Esophagus squamous epithelium (tissue), 5 donors: ENCODE measurements at regions not wholly inside any gene's neighbourhood (a gene's known extent, or its start where the extent isn't known, plus 50 kb on each side); places are given as distances from the start of the nearest gene placed in this dataset.
"Not testable (repeated sequence)": the region's sequence is repeated elsewhere in the genome, so short reads cannot be mapped to it uniquely, and the experiment has no call there.

ENCODE experiments used
- DNase-seq: peaks from one replicate; lab custom pipeline; 2025; lab: John Stamatoyannopoulos, UW
- H3K27ac ChIP-seq, 4 donors: fragments of 200-600 bp; sonication (generic); one replicate each; pipeline ENCODE4 v1.5.1; 2016 to 2019; ENCODE audit warnings: mild to moderate bottlenecking in 1 of 4
- H3K27me3 ChIP-seq, 4 donors: fragments of 200-600 bp; sonication (generic); 1 replicate in 3 of 4; 2 replicates in 1 of 4; pipeline versions ENCODE4 v1.5.1 to v1.6.0; 2017 to 2021; ENCODE audit warnings: antibody characterized with exemption in 1 of 4
- H3K36me3 ChIP-seq, 3 donors: fragments of 200-600 bp; sonication (generic); one replicate each; pipeline ENCODE4 v1.5.1; 2016 to 2019
- H3K4me1 ChIP-seq, 3 donors: fragments of 200-600 bp; sonication (generic); one replicate each; pipeline ENCODE4 v1.5.1; 2017 to 2019
- H3K4me3 ChIP-seq, 4 donors: fragments of 200-600 bp; sonication (generic); 1 replicate in 3 of 4; 2 replicates in 1 of 4; pipeline ENCODE4 v1.5.1; 2016 to 2019; ENCODE audit warnings: mild to moderate bottlenecking in 2 of 4, moderate library complexity in 1 of 4
- H3K9me3 ChIP-seq, 3 donors: fragments of 200-600 bp; sonication (generic); one replicate each; pipeline ENCODE4 v1.5.1; 2016 to 2019
- CTCF ChIP-seq, 6 experiments: fragments of 450-650 bp in 4 of 6; fragments of 200-600 bp in 2 of 6; sonication (generic) in 2 of 6; IDR thresholded peaks; one replicate each; pipeline ENCODE4 v1.5.1; 2016 to 2019; ENCODE audit warnings: antibody characterized with exemption in 6 of 6, mild to moderate bottlenecking in 4 of 6, moderate library complexity in 4 of 6
- POLR2A ChIP-seq, 4 donors: fragments of 450-650 bp; IDR thresholded peaks; one replicate each; pipeline ENCODE4 v1.6.1; 2017; ENCODE audit warnings: antibody characterized with exemption in 4 of 4, mild to moderate bottlenecking in 4 of 4, moderate library complexity in 3 of 4
- WGBS, 2 donors: methylation state at CpG; one replicate each; pipeline ENCODE4 v1.1.5; 2018; 5-methylcytosine and 5-hydroxymethylcytosine counted together
- intact Hi-C: fragments of 100-400 bp; cut with DNase I; formaldehyde crosslinking; loops from one replicate; pipeline ENCODE4 v1.15.0; 2022
- donor health status: DM: yes; HTN: yes; CAD: no.

DNA sequence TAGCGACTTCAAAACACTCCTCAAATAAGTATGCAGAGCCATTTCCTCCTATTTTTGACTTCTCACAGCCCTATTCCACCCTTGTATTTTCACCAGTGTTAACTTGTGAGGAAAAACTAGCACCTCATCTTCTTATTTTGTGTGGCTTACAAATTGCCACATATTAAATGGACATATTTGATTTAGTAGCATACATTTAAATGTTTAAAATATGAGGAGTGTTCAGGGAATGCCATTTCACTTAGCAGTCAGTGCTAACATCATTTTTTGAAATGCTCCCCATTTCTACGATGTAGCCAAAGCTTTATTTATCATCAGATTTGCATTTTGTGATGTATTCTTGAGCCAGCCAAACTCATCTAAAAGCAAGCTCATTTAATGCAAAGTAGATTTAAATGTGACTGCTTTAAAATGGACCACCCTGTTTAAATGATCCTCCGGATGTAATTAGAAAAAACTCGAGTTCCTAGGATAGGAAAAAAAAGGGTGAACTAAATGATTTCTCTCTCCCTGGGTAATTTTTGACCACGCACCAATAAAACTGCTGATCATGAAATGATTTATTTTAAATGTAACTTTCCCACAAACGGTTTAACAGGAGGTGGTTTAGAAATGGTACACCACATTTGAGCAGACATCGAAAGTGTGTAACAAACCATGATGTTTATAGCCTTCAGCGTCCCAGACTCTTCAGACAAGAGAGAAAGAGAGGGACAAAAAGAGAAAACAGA lies 172.6 kb downstream of the CD83 start:
- no peak overlapping the region for H3K4me3 ChIP-seq
- H3K4me1 ChIP-seq, result peaks cover 0 to 29% (median 3%) of the 10 kb centered on the region in 3 donors
- TF ChIP-seq CTCF (IDR thresholded peaks at IDR 0.05) (no peak), POLR2A (IDR thresholded peaks at IDR 0.05) (no peak)
- H3K27ac ChIP-seq, result no peak overlapping the region
- no peaks in the 10 kb centered on the region for H3K27me3 ChIP-seq
- no peak for DNase-seq
- no peaks in the 10 kb centered on the region for H3K9me3 ChIP-seq
- WGBS, 2 donors, result 65 to 70% methylated on average over 8 of the region's 8 CpGs
- no peaks in the 10 kb centered on the region for H3K36me3 ChIP-seq
- intact Hi-C loops, result no loop called here

DNA sequence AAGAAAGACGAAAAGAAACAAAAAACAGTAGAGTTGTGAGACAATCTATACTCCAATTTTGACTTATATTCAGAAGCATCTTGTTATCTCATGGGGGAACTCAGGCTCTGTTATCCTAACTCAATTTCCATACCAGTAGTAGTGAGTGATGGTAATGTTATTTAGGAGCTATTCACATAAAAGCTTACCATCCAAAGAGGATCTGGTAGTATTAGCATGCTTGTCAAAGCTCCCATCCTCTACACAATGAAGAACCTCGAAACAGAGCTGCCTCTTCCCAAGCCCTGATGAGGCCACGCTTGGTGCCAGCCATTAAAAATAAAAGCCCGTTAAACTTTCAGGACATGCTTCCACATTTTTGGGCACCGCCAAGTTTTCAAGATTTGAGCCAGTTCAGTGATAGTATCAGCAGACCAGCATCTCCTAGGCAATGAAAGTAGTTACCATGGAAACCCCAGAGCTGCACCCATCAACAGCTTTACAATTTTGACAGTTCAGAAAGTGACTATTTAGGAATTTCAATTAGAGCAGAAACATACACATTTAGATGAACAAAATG lies 173.3 kb downstream of the CD83 start:
- DNase-seq, result no peak
- TF ChIP-seq POLR2A (IDR thresholded peaks at IDR 0.05) (no peak), CTCF (IDR thresholded peaks at IDR 0.05) (no peak)
- Histone ChIP-seq H3K27me3 (no peaks in the 10 kb centered on the region), H3K9me3 (no peaks in the 10 kb centered on the region), H3K4me3 (no peak overlapping the region), H3K27ac (no peak overlapping the region), H3K36me3 (no peaks in the 10 kb centered on the region), H3K4me1 (peaks cover 0 to 27% (median 3%) of the 10 kb centered on the region in 3 donors)
- intact Hi-C loops, result no loop called here
- 67 to 78% methylated on average over 3 to 5 of the region's 5 CpGs for WGBS, 2 donors

GRCh38 chr6:14291331-14291730 lies 173.8 kb downstream of the CD83 start:
- DNase-seq, result no peak
- Histone ChIP-seq H3K27me3 (no peaks in the 10 kb centered on the region), H3K36me3 (no peaks in the 10 kb centered on the region), H3K9me3 (no peaks in the 10 kb centered on the region), H3K27ac (no peak overlapping the region), H3K4me1 (peaks cover 0 to 22% (median 3%) of the 10 kb centered on the region in 3 donors), H3K4me3 (no peak overlapping the region)
- intact Hi-C loops, result no loop called here
- TF ChIP-seq CTCF (IDR thresholded peaks at IDR 0.05), result no peak
- TF ChIP-seq POLR2A (IDR thresholded peaks at IDR 0.05), result no peak
- WGBS, 2 donors, result 78% methylated on average over 3 of the region's 3 CpGs

DNA sequence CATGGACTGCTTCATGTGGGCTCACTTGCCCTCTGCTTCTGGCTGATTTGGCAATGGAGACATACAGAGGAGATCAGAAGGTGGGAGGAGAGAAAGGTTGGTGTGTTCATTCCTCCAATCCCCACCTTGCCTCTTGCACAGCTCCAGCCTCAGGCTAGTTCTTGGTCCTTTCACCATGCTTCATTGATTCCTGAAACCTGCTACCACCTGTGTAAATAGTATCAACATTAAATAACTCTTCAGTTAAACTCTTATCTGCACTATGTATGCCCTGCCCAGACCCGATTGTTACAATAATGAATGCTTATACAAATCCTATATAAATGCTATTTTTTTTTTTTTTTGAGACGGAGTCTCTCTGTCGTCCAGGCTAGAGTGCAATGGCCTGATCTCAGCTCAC lies 174.5 kb downstream of the CD83 start:
- no peak overlapping the region for H3K4me3 ChIP-seq
- WGBS, 2 donors, result 19 to 55% methylated on average over 3 of the region's 3 CpGs
- intact Hi-C loops, result no loop called here
- H3K27ac ChIP-seq, result no peak overlapping the region
- DNase-seq, result no peak
- no peak for TF ChIP-seq CTCF (IDR thresholded peaks at IDR 0.05)
- H3K27me3 ChIP-seq, result no peaks in the 10 kb centered on the region
- no peaks in the 10 kb centered on the region for H3K9me3 ChIP-seq
- no peaks in the 10 kb centered on the region for H3K36me3 ChIP-seq
- H3K4me1 ChIP-seq, result peaks cover 0 to 15% (median 0%) of the 10 kb centered on the region in 3 donors

DNA sequence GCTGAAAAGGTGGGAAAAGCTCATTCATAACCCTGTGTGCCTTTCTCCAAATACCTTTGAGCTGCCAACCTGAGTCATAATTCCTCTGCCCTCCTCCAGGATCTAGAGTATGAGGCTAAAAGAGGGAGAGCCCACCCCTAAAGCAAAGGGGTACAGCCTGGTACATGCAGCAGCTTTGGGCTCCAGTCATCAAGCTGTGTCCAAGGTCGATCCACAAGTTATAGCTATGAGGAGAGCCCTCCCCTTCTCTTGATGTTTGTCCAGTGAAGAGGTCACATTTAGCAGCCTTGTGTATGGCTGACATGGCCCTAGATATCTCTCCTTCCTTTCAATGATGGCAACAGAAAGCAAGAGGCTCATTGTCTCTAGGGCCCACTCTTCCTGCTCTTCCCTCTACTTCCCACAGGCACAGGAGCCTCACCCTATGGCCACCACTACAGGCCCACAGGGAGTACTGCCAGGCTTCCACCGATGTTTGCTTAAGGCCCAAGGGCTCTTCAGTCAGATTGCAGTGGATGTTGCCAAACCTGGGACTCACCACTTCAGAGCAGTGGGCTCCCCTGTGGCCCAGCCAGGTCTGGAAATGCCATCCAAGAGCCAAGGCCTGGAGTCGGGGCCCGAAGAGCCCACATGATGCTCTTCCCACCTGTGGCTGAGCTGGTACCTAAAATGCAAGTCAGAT lies 176.8 kb downstream of the CD83 start:
- no peak overlapping the region for H3K27ac ChIP-seq
- no peak overlapping the region for H3K4me3 ChIP-seq
- intact Hi-C loops, result no loop called here
- H3K9me3 ChIP-seq, result no peaks in the 10 kb centered on the region
- H3K4me1 ChIP-seq, result peaks cover 0 to 15% (median 0%) of the 10 kb centered on the region in 3 donors
- TF ChIP-seq POLR2A (IDR thresholded peaks at IDR 0.05) (no peak), CTCF (IDR thresholded peaks at IDR 0.05) (no peak)
- DNase-seq, result no peak
- no peaks in the 10 kb centered on the region for H3K27me3 ChIP-seq
- 80 to 100% methylated on average over 1 to 2 of the region's 4 CpGs for WGBS, 2 donors
- no peaks in the 10 kb centered on the region for H3K36me3 ChIP-seq

DNA sequence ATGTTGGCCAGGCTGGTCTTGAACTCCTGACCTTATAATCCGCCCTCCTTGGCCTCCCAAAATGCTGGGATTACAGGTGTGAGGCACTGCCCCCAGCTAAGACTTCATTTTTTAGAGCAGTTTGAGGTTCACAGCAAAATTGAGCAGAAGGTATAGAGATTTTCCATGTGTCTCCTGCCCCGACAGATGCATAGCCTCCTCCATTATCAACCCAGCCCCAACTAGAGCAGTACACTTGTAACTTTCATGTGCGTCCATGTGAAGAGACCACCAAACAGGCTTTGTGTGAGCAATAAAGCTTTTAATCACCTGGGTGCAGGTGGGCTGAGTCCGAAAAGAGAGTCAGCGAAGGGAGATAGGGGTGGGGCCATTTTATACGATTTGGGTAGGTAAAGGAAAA lies 179.1 kb downstream of the CD83 start:
- H3K27me3 ChIP-seq, H3K9me3 ChIP-seq, DNase-seq, intact Hi-C loops, H3K4me3 ChIP-seq, H3K36me3 ChIP-seq, H3K27ac ChIP-seq: not testable (repeated sequence)
- H3K4me1 ChIP-seq, result peaks cover 0 to 15% (median 0%) of the 10 kb centered on the region in 3 donors
- 93 to 97% methylated on average over 5 to 6 of the region's 6 CpGs for WGBS, 2 donors

GRCh38 chr6:14297118-14297517 lies 179.5 kb downstream of the CD83 start:
- intact Hi-C loops, DNase-seq, H3K27ac ChIP-seq, H3K27me3 ChIP-seq, H3K4me3 ChIP-seq, H3K9me3 ChIP-seq, H3K36me3 ChIP-seq: not testable (repeated sequence)
- 87 to 95% methylated on average over 7 of the region's 7 CpGs for WGBS, 2 donors
- peaks cover 0 to 11% (median 0%) of the 10 kb centered on the region in 3 donors for H3K4me1 ChIP-seq
